Left forelimb (tissue), 1 donor: ENCODE measurements at regions not wholly inside any gene's neighbourhood (a gene's known extent, or its start where the extent isn't known, plus 50 kb on each side); places are given as distances from the start of the nearest gene placed in this dataset.

Experiments
- DNase-seq: peaks from one replicate; pipeline ENCODE4 v3.0.0-alpha.2; 2018; ENCODE audit warnings: low spot score

GRCh38 chr1:29825274-29825940 is 589.1 kb downstream of the PTPRU start:
- DNase-seq: peak; percentile 22

DNA sequence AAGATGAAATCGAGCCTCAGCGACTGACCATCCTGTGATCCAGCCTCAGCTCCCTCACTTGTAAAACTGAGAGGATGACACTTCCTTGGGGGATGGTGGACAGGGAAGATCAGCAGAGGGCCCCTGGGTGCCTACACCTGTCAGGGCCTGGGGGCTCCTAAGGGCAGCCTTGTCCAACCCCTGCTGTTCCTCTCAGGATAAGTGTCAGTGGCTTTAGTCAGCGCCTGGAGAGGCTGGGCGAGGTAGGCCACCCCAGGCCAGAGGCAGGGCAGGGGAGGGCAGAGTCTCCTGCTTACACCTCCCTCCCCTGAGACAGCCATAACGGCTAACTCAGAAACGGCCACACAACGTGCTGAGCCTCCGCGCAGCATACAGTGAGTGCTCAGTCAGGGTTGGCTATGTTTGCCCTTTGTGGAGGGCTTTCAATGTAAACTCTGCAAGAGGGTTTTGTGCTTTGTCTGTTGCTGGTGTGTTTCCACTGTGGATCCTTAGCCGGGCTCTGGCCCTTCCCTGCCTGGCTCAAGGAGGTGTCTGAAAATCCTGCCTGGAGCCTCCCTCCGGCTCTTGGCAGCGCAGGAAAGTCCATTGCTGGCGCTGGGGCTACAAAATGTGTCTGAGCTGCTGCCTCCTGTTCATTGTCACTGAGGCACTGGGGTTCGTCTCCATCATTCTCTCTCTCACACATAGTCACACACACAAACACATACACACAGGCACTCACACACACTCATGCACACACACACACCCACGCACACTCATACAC is 588.4 kb downstream of the PTPRU start:
- DNase-seq: peak; percentile 53

DNA sequence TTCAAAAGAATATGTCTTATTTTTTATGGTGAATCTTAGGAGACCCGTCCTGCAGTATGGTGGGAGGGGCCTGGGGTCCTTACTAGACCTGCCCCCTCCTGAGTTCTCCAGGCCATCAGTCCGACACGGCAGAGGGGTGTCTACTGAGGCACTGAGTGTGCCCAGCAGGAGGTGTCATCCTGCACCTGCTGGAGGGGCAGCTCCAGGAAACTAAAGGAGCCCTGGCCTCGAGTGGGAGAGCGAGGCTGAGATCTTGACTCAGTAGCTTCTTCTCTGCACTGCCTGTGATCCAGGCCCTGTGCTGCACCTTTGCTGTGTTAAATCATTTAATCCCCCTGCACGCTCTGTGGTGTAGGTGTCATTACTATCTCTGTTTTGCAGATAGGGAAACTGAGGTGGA is 587.7 kb downstream of the PTPRU start:
- DNase-seq: peak; percentile 22

GRCh38 chr1:29823561-29823960 is 587.2 kb downstream of the PTPRU start:
- peak; percentile 14 for DNase-seq

- no peak for DNase-seq
These were observed 585.3 kb downstream of the PTPRU start for GRCh38 chr1:29821605-29822004.

GRCh38 chr1:29820401-29820800 is 584.1 kb downstream of the PTPRU start:
- DNase-seq: no peak

DNA sequence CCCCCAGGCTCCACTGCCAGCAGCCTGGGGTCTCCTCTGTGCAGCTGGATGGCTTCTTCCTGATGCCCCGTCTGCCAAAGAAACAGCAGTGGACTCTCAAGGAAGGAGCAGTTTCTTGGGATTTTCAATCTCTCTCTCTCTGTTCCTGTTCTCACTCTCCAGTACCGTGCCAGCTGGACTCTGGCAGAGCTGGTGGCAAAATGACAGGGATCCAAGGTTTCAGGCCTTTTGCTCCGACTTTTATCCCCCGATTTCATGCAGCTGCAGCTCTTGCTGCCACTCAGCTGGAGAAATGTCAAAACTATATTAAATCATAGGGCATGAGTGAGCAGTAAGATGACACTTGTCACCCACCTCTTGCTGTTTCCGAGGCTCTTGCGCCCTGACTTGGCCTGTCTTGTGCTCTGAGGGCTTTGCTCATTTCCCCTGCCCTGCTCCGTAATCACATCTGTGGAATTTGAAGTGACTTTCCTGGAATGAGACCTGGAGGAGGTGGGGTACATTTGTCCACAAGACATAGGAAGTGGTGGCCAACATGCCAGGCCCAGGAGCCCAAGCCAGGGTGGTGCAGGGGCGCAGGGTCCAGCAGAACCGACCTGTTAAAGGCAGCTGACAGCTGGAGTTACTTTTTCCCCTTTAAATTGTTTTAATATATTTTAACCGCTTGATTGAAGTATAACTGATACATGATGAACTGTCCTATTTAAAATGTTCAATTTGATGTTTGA is 576.2 kb downstream of the PTPRU start:
- peak; percentile 41 for DNase-seq

- peak; percentile 33 for DNase-seq
These were observed 575.5 kb downstream of the PTPRU start for GRCh38 chr1:29811727-29812407.

DNA sequence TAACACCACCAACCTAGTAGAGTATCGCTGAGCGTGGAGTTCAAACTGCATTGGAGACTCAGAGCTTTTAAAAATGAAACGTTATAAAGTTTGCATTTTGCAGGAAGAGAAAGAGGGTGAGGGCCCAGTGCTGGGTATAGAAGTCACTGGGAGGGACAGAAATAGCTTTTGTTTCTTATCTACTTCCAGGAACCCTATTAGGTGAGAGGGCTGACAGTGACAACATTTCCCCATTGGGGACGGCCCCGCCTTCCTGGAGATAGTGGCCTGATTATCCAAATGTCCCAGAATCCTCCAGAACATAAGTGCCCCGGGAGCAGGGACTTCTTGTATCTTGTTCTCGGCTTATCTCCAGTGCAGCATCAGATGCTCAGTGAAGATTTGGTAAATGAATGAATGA is 574.9 kb downstream of the PTPRU start:
- peak; percentile 9 for DNase-seq

- peak; percentile 44 for DNase-seq
These were observed 574.1 kb downstream of the PTPRU start for GRCh38 chr1:29810121-29811120.

DNA sequence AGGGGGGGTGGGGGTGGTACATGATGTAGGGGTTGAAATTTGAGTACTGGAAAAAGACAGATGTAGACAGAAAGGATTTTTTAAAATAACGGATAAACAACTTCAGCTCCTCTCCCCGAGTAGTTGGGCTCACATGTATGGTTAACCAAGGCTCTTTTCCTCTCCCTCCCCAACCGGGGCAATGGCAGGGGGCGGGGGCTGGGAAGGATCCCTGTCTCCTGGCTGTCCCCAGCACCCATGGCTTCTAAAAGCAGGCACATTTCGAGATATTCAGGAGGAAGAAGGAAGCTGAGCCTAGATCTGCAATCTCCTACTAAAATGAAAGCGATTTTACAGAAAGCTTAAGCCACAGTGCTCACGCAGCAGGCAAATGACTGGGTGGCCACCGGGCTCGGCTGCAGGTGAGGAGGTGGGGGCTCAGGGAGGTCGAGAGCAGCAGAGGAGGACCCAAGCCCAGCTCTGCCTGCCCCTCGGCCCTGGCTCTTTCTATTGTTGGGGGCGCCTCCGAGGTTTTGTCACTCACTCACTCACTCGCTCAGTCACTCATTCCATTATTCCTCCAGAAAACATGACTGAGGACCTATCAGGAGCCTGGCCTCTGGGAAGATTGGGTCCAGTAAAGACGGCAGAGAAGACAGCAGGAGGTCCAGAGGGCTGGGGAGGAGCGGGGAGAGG is 573.3 kb downstream of the PTPRU start:
- DNase-seq: peak; percentile 36

DNA sequence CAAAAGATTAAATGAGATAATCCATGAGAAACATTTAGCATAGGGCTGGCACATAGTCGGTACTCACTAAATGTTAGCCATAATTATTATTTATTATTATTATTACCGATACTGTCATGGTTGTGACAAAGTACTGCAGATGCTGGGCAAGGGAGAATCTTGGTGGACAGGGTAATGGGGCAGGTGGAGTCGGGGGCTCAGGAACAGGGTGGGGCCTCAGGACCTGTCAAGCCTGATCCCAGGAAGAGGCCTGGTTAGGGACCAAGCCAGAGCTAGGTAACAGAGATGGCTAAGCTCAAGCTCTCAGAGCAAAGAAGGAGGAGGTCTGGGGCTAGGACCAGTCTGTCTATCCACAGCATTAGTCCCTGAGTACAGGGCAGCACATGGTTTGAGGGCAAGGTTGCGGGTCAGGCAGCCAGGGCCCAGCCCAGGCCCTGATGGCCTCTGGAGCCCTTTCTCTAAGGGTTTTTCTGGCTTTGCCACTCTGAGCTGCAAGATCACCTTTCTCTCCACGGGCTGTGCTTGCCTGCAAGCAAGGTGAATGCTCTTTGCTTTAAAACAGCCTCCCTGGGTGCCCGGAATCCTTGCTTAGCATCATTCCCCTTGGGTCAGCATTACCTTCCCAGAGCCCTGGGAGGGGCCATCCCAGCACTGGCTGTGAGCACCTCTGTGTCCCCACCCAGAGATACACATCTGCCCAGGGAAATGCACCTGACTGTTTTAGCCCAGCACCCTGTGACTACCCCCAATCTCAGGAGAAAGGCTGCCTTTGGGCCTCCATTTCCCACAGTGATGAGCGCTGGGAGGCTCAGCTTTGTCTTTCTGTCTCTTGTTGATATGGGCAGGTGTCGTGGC is 572.0 kb downstream of the PTPRU start:
- DNase-seq: peak; percentile 52

- DNase-seq: peak; percentile 54
These were observed 571.4 kb downstream of the PTPRU start for GRCh38 chr1:29807689-29808088.

DNA sequence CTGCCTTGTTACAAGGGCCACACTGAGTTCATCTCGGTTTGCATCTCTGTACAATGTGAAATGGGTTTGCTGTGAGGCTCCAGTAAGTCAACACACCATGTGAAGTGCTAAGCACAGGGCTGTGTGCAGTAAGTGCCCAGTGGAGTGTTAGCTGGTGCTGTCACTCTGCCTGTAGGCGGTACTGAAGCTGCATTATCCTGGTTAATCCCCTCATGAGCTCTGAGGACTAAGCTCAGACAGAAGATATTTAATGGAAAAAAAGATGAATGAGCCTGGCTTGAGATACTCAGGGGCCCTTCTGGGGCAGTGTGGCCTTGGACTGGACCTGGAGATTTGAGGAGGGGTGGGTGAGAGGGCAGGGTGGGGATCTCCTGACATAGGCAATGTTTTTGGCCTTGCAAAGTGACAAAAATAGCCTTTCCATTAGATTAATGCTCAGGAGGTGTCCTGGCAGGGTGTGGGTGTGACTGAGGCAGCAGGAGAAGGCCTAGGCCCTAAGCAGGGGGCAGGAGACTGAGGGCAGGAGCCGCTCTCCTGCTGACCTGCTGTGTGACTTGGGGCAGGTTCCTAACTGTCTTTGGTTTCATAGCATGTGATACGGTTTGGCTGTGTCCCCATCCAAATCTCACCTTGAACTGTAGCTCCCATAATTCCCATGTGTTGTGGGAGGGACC is 570.5 kb downstream of the PTPRU start:
- DNase-seq: peak; percentile 34

DNA sequence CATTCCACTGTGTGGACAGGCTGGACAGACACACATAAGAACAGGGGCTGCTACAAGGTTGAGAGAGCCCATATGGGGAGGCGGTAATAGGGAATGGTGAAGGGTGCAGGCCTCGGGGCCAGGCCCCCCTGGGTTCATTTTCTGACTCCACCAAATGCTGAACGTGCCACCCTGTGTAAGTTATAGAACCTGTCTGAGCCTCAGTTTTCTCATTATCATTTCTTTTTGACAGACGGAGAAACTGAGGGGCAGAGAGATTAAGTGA is 569.5 kb downstream of the PTPRU start:
- peak; percentile 14 for DNase-seq

GRCh38 chr1:29805122-29805895 is 569.0 kb downstream of the PTPRU start:
- DNase-seq: peak; percentile 44

DNA sequence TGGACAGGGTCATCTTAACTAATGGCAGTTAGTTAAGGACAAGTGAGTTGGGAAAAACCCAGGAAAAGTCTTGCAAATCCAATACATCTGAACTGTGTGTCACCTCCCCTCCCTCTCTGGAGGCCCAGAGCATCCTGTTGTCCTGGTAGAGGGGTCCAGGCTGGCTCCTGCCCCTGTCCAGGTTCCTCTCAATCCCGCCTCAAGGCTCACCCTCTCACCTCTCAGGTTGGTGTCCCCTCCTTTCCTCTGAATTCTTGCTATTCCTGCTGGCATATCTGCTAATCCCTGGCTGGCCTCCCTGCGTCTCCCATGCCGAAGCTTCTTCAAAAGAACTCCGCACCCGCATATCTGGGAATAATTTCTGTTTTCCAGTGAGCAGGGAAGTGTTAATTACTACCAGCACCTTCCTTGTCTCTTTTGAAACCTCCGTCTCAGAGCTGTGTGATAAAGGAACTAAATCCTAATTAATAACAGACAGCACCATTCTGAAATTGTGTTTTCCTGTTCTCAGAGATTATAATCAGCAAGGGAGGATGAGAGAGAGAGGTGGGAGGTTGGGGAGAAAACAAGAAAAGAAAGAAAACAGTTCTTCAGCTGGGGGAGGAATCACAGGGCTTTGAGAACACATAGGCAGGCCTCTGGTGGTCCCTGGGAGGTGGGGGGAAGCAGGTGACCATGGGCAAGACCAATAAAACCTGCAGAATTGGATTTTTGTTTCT is 568.0 kb downstream of the PTPRU start:
- peak; percentile 14 for DNase-seq

- peak; percentile 18 for DNase-seq
These were observed 567.2 kb downstream of the PTPRU start for GRCh38 chr1:29803486-29803885.
